C1 segment of cervical spinal cord (tissue), 14 donors: ENCODE measurements at regions not wholly inside any gene's neighbourhood (a gene's known extent, or its start where the extent isn't known, plus 50 kb on each side); places are given as distances from the start of the nearest gene placed in this dataset.
"Not testable (repeated sequence)": the region's sequence is repeated elsewhere in the genome, so short reads cannot be mapped to it uniquely, and the experiment has no call there.

Experiments
- DNase-seq, 14 donors: peaks; one replicate each; lab custom pipeline; 2025; lab: John Stamatoyannopoulos, UW

DNA sequence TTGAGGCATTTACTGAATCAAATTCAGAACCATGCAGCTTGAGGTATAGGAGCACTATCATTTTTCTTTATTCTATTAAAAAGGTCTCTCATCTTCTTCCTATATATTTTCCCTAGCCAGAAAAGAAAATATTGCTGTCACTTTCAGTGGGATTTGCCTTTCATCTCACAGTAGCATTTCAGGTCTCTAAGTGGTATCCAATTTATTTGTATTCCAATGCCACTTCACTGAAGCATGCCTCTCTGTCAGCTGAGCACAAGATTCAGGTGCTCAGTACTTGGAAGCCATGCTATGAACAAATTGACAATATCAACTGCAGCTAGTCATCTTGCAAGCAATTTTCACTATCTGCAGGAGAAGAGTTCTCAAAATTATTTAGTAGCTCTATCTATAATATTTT is 457.2 kb upstream of the SLC39A10 start:
- no peak for DNase-seq

DNA sequence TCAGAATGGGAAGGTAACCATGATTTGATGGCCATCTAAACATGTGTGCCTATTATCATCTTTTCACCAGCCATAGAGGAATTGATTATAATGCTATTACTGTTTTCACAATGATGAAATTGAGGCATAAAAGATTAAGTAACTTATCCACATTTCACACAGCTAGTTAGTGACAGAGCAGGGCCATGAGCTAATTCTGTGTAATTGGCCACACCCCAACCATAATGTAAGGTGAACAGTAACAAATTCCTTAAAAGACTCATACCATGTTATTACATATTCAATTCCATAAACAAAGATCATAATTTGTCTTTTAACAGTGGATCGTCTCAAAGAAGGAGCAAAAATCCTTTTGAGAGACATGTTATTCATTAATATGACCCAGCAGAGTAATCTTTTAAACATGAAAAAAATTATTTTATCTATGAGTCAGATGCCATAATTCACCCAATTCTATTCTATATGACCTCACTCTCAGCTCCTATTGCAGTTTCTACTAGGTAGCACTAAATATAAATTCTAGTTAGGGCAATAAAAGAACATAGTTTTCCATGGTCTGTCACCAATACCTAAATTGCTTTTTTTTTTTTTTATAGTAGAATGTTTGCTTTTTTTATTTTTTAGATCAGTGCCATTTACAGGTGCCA is 475.8 kb upstream of the SLC39A10 start:
- no peak for DNase-seq

DNA sequence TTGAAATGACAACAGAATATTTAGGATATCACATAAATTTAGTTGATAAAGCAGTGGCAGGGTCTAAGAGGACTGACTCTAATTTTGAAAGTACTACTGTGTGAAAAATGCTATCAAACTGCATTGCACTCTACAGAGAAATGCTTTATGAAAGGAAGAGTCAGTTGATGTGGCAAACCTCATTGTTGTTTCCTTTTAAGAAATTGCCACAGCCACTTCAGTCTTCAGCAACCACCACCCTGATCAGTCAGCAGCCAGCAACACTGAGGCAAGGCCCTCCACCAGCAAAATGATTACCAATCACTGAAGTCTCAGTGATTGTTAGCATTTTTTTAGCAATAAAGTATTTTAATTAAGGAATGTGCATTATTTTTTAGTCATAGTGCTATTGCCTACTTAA is 488.7 kb upstream of the SLC39A10 start:
- no peak for DNase-seq

DNA sequence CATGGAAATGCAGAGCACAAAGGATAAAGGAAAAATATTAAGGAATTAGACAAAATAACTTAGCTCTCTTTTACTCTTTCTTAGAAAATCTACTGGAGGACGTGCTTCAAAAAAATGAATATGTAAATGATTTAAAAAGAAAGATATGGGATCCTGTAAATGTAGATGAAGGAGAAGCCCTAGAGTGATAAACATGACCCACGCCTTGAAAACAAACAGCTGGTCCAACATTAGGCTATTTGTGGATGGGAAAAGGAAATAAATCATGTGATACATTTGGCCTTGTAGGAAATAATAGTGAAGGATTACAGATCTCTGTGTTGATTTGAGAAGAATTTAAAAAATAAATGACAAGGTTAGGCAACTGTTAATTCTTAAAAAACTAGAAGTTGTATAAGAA is 492.1 kb upstream of the SLC39A10 start:
- DNase-seq: no peak

DNA sequence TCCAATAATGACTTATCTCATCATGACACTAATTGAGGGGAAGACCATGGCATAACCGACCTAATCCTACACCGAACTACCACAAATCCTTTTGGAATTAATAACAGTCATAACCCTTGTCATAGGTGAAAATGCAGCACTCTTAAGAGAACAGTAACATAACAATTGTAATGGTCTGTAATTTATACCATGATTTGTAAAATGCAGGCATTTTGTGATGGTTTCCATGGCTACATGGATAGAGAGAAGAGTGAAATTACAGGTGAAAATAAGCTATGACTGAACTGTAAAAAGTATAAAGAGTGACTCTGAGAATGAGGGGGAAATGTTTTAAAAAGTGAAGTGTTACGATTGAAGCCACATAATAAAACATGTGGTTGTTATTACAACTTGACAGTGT is 494.1 kb upstream of the SLC39A10 start:
- no peak for DNase-seq

DNA sequence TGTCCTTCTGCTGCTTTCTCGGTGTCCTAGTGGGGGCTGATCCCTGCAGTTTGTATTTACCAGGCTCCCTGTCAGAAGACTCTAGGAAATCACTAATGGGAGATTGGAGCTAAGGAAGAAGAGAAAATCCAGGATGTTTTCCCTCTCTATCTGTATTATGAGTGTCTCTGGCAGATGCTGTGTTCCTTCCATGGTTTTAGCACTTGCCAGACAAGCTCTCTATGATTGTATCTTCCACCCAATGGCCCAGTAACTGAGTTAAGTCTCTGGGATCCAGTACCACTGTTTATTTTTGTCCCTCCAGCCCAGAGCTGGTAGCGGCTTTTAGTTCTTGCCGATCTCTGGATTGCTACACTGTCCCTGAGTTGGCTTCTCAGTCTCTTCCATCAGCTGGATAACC is 494.8 kb upstream of the SLC39A10 start:
- no peak for DNase-seq

DNA sequence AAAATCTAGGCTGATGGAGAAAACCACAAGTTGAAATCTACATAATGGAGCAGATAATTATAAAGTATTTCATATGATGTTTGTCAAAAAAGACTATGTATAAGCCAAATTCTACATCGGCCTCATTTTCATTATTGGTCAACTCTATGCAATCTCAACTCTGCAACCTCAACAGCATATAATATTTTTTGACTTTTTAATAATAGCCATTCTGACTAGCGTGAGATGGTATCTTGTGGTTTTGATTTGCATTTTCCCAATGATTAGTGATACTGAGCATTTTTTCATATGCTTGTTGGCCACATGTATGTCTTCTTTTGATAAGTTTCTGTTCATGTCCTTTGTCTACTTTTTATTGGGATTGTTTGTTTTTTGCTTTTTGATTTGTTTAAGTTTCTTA is 496.1 kb upstream of the SLC39A10 start:
- DNase-seq: no peak

DNA sequence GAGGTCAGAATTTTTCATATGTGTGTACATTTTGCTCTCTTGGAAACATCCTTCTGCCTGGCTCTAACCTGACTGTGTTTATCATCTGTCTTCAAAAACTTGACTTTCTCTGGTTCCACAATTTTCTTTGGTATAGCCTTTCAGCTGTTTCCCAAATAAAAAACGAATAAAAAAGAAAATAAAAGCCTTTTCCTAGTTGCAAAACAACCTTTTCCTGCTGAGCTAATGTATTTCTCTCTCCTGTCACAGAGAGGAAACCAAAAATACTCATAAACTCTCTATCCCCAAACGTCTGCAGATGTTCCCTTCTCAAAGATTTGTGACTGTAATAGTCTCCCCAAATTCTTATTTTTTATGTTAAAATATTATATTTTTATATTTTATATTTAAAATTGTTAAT is 505.3 kb upstream of the SLC39A10 start:
- no peak for DNase-seq

DNA sequence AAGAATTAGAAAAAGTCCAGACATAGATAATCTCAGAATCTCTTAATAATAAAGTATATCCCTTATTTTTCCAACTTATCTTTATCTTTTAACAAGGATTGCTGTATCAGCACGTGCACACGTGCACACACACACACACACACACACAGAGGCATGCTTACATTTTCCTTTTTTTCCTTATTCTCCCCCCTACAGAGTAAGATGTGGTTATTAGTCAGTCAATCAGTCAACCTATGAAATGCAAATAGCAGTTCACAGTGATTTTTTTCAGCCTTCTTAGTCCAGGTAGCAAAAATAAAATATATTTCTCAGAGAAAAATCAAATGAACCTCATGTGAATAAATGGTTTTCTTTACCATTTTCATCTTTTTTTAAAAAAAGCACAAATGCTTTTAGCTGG is 506.2 kb upstream of the SLC39A10 start:
- DNase-seq: no peak

DNA sequence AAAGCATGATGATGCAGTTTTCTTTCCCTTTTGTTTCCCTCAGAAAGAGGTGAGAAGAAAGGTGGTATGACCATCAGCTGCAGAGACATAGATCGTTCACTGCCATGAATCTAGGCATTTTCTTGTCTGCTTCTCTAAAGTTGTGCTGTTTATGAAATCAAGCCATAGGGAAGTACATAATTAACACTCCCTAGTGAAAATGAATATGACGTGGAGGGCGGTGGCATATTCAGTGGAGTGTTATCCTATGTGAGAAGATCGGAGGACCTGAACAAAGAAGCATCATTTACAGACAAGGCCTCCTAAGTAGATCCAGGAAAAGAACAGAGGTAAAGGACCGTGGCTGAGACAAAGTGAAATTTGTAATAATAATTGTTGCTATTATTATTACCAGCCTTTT is 509.0 kb upstream of the SLC39A10 start:
- DNase-seq: no peak

DNA sequence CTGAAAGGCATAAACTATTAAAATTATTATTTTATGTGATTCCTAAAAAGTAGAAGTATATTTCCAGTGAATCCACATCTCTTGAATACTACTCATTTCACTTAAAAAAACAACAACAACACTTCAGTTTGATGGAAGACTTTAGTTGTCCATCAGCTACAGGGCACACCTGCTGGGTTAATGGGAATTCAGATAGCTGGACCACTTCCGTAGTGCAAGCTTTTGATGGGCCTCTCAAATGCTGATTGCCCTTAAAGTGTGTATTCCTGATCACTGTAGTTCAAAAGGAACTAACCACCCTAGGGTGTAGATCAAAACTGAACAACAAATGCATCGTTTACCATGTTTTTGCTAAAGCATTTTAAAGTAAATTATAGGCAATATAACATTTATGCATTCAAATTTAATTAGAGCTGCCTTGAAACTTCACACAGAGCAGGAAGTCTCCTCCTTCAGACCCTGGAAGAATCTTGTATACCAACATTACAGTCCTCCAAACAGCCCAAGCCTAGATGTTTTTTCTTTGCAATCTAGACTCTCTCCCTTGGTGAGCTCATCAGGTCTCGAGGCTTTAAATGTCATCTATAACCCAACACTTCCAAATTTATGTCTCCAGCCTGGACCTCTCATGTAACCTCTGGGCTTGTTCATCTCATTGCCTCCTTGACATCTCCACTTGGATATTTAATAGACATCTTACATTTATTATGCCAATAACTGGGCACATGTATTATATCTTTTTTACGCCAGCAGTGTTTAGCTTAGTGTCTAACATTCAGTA is 510.1 kb upstream of the SLC39A10 start:
- no peak for DNase-seq

DNA sequence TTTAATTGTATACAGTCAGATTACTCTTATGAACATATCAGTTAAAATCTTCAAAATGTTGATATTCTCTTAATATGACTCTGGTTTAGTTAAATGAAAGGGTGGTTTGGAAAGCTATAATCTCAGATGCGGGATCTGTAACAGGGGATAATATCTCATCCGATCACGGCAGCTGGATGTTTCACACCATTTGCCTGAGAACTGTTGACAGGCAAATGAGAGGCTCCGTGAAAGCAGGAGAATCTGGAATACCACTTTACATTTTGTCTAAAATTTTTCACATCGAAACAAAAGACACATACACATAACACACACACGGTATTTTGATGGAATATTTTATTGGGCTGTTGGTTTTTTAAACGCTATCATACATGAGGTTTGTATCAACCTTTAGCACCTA is 518.6 kb upstream of the SLC39A10 start:
- DNase-seq: no peak

DNA sequence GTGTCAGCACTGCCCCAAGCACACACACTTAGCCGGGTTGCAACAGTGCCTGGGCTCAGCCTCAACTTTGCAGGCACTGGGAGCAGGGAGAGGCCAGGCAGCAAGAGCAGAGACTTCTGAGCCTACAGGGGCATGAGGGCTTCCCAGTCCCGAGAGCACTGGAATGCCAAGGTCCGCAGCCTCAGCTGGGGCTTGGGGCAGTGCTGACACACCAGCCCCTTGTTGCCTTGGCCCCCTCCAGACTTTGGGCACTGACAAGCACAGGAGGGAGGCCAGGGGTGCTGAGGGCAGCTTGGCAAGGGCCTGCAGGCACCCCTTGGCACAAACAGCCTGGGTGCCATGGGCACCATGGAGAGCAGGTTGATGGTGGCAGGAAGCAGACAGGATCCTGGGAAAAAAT is 531.1 kb upstream of the SLC39A10 start:
- not testable (repeated sequence) for DNase-seq

DNA sequence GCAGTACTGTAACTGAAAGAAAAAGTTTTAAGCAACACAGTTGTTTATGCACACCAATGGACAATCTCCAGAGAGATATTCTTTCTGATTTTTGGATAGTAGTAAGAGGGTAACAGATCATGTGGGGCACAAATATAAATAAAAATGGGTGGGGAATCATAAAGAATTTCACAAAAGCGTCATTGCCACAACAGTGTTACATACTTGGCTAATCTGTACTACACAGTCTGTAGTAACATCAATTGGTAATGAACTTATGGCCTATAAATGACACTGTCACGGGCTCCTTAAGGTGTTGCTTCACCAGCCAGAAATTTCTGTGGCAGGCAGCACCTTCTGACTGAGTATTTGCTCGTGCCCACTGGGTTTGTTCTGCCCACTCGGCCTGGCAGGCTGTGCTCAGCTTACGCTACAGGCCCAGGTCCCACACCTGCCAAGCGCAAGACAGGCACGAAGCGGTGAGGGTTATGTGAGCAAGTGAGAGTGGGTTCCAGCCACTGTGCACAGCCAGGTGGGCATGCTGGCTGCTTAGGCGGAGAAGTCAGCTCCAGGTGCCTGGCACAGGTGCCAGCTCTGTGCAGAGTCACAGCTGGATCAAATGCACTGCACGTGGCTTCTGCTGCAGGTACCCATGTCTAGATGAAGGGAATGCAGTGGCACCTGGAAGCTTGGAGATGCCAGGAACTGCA is 532.5 kb upstream of the SLC39A10 start:
- DNase-seq: no peak

DNA sequence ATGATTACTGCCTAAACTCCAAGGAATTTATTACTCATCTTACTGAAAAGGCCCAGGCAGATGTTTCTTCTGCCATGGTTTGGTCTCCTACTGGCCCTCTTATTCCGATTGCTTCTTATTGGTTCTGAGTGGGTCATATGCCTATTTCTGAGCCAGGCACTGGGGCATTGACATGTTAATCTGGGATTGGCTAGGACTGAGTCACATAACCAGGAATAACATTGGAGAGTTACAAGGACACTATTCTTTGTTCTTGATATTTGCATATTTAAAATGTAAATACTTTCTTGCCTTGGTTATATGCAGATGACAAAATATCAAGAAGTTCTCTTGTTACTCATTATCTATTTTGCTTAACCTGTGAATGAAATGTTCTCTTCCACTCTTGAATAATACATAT is 534.4 kb upstream of the SLC39A10 start:
- no peak for DNase-seq

DNA sequence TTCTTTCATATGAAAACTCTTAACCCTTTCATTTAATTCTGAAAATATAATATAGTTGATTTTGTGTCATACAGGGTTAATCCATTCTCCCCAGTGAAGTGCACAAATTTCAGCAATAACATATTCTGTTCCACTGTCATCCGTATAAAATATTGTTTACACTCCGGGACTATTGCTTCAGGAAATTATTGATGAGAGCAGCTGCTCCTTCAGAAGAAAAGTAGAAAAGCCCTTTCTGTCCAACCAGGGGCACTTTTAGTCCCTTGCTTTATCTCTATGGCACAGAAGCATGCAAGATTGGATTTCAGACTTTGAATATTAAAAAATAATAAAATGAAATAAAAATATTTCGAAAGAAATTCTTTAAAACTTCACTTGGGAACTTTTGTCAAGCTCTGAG is 535.7 kb upstream of the SLC39A10 start:
- no peak for DNase-seq

DNA sequence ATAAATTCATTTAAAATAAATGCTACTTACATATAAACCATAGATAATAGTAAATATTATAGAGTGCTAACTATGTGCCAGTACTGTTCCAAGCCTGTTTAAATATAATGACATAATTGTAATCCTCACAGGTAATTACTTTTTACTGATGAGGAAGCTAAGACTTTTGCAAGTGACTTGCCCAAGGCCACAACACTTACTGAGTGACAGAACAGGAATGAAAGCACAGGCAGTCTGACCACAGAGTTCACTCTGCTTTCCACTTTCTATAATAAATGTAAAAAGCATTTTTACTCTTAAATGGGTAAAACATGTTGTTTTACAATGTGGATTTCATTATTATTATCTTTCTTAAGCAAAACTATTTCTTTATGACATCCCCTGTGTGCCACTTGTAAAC is 537.8 kb upstream of the SLC39A10 start:
- DNase-seq: no peak

DNA sequence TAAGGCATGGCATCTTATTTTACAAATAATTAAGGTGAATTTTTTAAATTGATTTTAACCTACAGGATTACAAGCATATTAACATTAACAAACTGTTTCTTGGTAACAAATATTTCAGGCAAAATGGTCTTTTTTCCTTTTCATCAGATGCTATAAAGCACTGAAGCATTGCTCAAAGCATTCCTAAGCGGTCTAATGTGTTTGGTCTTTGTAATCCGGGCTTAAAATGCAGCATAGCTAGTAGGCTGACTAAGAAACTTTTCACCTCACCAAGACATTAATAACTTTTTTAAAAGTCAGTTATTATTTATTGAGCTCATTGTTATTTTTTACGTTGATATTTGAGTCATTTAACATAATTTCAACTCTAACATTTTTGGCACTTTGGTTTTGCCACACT is 538.8 kb upstream of the SLC39A10 start:
- no peak for DNase-seq

DNA sequence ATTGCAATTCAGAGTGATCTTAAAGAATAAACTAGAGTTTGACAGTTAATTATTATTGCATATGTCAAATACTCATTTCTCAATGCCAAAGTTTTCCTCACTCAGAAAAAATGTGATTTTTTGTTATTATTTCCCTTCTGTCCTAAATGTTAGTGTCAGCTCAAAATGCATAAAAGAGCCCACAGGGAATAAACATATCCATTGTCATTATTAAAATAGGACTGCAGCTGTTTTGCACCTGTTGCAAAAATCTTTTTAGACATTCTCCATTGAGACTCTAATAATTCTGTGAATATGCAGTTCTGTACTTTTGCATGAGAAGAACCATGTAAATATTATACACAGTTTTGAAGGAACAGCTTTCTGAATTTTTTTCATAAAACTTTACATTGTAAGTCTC is 540.0 kb upstream of the SLC39A10 start:
- DNase-seq: no peak

DNA sequence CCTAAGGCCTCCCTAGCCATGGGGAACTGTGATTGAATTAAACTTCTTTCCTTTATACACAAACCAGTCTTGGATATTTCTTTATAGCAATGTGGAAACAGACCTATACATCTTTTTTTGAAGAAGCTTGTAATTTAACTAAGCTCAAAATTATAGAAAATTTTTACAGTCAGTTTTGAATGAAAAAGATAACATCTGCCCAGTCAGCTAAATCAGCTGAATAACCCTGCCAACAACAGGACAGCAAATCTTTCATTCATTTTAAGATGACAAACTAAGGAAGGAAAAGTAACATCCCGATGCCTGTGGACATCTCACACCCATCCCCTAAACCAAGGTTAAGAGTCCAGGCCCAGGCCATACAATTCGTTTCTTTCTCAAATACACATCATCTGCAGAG is 541.3 kb upstream of the SLC39A10 start:
- DNase-seq: no peak

DNA sequence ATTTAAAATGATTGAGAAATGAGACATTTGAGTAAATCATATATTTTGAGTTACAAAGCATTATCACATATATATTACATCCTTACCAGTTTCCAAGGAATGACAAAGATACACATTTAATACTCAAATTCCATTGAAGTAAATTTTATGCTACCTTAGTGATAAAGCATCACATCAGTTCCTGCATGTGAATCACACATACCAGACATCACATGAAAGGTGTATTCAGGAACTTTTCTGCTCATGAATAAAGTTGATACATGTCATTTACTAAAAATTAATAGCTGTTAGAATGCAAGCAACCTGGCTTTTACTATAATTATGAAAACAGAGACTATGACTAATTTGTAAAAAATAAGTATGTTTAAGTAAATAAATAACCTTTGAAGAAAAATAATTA is 548.8 kb upstream of the SLC39A10 start:
- no peak for DNase-seq

DNA sequence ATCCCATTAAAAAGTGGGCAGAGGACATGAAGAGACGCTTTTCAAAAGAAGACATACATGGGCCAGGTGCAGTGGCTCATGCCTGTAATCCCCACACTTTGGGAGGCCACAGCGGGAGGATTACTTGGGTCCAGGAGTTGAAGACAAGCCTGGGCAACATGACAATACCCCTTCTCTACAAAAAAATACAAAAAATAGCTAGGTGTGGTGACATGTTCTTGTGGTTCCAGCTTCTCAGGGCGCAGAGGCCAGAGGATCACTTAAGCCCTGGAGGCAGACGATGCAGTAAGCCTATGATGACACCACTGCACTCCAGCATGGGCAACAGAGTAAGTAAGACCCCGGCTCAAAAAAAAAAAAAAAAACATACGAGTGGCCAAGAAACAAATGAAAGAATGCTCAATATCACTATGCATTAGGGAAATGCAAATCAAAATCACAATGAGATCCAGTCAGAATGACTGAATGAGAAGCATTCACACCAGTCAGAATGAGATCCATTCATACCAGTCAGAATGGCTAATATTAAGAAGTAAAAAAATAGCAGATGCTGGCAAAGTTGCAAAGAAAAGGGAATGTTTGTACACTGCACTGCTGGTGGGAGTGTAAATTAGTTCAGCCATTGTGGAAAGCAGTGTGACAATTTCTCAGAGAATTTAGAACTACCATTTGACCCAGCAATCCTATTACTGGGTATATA is 550.2 kb upstream of the SLC39A10 start:
- DNase-seq: peak in 3 of 14 donors; percentile 2 to 11 (median 3)
